ENCODE measurements at regions not wholly inside any gene's neighbourhood (a gene's known extent, or its start where the extent isn't known, plus 50 kb on each side); places are given as distances from the start of the nearest gene placed in this dataset.

DNA sequence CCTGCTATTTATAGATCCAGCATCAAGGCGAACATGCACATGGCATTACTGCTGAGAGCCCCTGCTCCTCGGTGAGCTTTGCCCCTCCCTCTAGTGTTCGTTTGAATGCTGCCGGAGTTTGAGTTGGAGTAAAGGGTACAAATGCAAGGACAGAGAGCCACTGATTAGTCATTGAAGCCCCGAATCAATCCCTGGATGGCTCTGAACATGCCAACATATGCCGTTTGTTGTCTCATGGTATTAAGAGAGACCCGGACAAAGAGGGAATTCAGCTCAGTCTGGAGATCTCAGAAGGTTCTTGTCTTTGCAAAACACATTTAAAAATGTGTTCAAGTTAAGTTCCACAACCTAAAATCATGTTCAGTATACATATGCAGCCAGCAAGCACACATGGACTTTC lies 789.2 kb upstream of the NR2F2 start:
- DNase-seq, result no peak

GRCh38 chr15:95549168-95549738 lies 781.2 kb upstream of the NR2F2 start:
- DNase-seq, result no peak

GRCh38 chr15:95550702-95551101 lies 779.8 kb upstream of the NR2F2 start:
- no peak for DNase-seq

- no peak for DNase-seq
These were observed 774.3 kb upstream of the NR2F2 start for GRCh38 chr15:95556225-95556624.

DNA sequence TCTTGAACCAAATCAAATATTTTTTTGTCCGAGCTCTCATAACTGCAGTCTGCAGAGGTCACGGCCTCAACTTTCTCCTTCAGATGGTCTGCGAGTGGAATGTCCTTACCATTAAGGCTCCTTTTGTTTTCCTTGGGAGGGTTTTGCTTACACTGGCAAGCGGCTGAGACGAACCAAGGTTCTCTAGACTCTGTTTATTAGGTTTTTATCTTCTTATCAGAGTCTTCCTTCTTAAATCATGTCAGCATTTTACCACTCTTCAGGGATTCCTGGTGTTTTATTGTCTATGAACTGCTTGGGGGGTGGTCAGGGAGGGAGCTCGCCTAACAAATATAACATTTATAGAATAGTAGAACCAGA lies 773.7 kb upstream of the NR2F2 start:
- no peak for DNase-seq

DNA sequence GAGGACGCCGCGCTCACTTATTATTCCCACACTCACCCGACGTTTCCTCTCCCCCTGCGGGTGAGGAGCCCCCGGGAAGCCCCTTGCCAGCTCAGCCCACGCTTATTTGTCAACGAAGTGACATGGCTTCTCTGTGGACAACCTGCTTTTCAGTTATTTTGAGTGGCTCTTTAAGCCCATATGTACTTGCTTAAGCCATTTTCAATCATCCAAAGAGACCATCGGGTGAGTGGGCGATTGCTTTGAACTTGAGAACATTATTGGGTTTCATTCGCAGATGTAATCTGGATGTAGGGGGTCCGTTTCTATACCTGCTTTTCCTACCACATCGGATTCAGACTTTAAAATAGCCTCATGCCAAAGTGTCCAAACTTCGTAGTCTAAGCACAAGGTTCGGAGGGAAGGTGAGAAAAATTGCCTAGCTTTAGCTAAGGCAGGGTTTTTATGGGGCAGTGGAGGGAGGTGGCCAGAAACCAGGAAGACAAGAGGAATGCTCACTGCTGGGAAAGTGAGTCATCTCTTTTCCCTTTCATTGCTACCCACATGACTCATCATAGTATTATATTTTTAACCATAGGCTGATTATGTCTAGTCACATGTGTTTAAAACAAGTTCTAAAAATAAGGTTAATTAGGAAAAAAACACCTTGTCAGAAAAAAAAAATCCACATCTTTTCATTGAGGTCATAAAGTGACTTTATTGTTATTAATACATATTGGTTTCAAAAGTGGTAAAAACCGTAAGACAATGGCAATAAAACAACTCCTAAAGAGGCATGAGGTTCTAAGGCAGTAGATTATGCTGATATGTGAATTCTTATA lies 773.1 kb upstream of the NR2F2 start:
- DNase-seq, result no peak

DNA sequence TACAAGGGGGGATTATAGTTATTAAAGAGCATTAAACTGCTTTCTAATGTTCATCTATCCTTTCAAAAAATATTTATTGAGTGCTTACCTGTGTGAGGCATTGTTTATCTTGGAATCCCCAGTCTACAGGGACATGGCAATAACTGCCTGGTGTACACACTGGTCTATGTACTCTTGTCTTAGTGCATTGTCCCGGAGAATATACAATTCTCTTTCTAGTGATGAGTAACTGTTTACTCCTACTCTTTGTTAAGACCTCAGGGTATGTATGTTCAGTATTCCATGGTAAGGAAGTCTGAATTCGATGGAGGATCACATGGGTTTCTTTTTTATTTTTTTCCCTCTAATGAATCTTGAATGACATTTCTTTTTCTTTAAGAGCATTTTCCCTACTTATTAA lies 772.4 kb upstream of the NR2F2 start:
- DNase-seq, result no peak

DNA sequence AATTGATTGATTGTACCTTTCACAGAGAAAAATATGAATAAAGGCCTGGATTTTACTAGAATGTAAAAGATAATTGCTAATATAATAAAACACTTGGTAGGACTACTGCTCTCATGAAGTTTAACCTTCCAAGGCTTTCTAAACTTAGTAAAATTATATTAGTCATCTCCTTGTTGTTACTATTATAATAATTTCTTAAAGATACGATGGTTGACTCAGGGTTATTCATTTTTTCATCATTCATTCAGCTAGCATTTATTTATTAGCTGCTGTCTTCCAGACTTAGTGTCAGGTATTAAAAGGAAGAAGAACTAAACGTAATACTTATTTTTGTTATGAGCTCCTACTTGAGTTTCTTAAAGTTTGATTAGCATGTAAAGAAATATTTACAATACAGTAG lies 771.6 kb upstream of the NR2F2 start:
- DNase-seq, result no peak

GRCh38 chr15:95559875-95560394 lies 770.6 kb upstream of the NR2F2 start:
- no peak for DNase-seq

GRCh38 chr15:95561463-95561862 lies 769.0 kb upstream of the NR2F2 start:
- no peak for DNase-seq

DNA sequence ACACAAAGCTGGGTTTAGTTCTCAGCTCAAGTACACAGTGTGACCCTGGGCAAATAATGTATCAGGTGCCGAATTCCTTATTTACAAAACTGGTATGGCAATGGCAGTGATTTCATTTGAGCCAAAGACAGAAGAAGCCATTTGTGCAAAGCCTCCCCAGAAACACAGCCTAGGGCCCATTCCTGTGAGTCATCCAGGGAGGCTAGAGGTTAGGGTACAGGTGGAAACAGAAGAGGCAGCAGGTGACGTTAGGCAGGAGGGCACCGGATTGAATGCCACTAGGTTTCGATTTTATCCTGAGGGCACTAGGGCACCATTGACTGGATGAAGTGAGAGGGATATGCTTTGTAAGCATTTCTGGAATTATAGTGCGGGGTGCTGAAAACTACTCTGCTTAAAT lies 766.9 kb upstream of the NR2F2 start:
- DNase-seq, result no peak

DNA sequence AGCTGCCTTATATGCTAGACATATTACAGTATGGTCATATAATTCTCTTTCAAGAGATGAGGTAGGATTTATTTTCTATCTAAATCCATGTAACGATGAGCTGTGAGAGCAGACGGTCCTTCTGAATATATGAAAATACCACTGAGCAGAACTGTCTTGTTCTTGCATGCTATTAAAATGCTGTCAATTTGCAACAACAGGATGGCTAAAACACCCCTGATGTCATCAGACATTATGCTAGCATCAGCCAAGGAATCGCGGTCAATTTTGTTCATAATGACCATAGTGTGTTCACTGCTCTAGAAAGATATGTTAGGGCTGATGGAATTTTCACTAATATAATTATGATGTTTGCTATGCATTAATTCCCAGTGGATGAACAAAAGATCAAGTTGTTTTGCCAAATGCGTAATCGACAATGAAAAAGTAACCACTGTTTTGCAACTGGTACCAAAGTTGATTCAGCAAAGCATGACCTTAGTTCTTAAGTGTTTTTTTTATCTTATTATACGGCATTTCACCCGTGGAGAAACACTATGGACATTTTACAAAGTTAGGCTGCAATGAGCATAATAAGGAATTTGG lies 765.4 kb upstream of the NR2F2 start:
- DNase-seq, result no peak

GRCh38 chr15:95565690-95566089 lies 764.8 kb upstream of the NR2F2 start:
- DNase-seq, result no peak

- DNase-seq, result no peak
These were observed 762.8 kb upstream of the NR2F2 start for GRCh38 chr15:95567686-95568085.

GRCh38 chr15:95574053-95574452 lies 756.4 kb upstream of the NR2F2 start:
- no peak for DNase-seq

DNA sequence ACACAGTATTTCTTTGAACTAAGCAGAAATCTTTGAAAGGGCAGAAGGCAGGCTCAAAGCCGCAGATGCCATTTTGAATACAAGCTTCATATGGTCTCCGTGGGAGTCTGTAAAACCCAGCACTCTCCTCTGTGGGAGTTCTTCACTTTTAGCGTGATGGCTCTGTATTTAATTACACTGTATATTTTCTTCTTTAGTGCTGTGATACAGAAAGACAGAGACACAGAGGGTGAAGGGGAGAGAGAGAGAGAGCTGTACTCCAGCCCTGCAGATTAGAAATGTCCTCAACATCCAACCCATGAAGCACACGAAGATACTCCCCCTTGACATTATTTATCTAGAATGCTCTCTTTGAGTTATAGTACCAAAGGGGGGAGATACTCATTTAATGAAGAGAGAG lies 752.6 kb upstream of the NR2F2 start:
- no peak for DNase-seq

DNA sequence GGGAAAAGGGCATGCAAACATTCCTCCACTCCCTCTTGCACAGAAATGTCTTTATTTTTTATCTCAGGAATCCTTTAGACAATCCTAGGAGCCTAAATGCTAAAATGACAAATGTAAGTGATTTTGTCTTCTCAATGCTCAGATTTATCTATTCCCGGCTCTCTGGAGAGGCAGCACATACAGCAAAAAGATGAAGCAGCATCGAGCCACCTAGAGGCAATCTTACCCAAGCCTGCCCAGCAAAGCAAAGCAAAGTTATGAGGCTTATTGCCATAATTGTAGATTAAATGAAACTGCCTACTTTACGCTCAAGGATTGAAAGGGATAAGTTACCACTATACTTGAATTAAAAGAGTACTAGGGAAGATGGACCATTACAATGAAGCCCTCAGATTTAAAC lies 750.4 kb upstream of the NR2F2 start:
- DNase-seq, result no peak

DNA sequence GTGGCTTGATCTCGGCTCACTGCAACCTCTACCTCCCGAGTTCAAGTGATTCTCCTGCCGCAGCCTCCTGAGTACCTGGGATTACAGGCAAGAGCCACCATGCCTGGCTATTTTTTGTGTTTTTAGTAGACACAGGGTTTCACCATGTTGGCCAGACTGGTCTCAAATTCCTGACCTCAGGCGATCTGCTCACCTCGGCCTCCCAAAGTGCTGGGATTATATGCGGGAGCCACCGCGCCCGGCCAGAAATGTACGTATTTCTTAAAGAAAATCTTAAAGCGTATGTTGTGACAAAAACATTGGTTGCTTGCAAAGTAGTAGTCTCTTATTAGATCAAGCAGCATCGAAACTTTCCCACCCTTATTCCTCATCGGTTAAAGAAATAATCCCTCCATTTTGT lies 748.9 kb upstream of the NR2F2 start:
- DNase-seq, result no peak

DNA sequence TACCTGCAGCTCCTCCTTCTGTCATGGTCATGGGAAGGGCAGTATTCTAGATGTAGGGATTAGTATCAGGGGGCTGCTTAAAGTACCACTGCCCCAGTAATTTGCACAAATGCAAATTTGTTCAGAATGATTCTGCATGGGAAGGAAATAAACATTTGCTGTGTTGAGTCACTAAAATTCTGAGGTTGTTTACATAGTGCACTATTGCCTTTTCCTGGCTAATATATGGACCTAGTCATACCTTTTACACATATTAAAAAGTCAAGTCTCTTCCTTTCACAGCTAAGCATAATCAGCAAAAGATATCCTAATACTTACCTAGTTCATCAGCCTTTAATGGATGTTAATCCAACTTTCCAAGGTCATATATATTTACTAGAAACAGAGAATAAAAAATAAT lies 746.4 kb upstream of the NR2F2 start:
- peak in 1 of 2 experiments; percentile 28 for DNase-seq

DNA sequence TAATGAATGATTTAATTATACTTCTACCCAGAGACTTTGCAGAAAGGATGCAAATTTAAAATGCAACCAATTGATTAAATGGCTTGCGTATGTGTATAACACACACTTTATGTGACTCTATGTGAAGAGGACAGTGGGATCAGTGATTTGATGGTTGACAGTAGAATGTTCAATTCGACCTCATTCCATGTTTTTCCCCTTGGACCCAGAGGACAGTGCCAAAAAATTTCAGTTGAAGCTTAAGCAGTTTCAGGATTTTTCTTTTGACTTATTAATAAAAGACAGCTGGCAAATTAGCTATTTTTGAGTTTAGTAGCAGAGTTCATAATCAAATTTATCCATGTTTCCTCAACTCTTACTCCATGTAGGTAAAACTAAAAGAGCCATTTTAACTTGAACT lies 742.4 kb upstream of the NR2F2 start:
- no peak for DNase-seq

GRCh38 chr15:95590533-95591044 lies 739.9 kb upstream of the NR2F2 start:
- DNase-seq, result no peak

DNA sequence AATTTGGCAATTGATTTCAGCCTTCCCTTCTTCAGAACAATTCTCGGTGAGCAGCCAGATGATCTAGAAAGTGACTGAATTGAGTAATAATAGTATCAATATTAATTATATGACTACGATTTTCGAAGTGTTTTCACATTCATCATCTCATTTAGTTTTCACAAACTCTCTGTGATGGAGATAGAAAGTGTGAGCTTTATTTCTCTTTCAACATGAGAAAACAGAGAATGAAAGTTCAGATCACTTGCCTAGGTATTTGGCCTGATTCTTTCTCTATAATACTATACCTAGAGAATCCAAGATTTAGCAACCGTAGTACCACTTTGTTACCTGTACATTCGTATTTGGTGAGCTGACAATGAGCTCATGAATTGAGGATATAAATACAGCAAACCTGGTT lies 739.2 kb upstream of the NR2F2 start:
- no peak for DNase-seq

- no peak for DNase-seq
These were observed 738.6 kb upstream of the NR2F2 start for GRCh38 chr15:95591886-95592285.

DNA sequence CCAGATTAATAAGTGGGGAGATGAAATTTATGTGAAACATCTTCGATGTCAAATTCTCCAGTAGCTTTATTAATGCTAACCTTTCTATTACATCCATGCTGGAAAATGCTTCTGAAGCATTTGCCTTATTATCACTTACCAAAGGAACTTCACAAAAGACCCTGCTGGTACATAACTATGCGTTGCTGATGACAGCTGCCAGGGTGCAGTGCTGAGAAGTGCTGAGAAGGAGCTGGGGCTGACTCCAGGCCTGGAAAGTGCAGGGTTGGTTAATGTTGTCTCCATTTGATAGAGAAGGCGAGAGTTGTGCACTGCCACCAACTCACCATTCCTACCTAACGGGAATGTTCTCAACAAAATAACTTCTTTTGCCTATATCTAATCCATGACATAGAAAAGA lies 736.0 kb upstream of the NR2F2 start:
- DNase-seq, result no peak
